ENCODE measurements at regions not wholly inside any gene's neighbourhood (a gene's known extent, or its start where the extent isn't known, plus 50 kb on each side); places are given as distances from the start of the nearest gene placed in this dataset.
A peak's percentile ranks its signal among the peaks of the same experiment; 100 is the strongest.
"Not testable (repeated sequence)": the region's sequence is repeated elsewhere in the genome, so short reads cannot be mapped to it uniquely, and the experiment has no call there.

DNA sequence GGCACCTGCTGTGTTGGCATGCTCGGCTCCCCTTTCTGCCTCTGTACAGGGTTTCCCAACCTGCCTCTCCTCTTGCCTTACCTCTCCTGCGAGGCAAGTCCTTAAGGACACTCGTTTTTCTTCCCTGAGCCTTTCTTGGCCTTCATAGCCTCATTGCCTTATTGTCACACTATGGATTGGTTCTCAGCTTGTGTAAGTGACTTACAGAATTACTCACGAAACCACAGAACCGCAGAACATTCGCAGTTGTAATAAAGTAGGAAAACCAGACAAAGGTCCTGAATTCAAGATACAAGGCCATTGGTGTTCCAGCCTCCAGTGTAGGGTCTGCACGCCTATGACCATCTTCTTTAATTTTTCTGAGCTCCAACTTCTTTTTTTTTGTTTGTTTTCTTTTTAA, 317.6 kb upstream of the SMIM21 start:
- DNase-seq = no peak

DNA sequence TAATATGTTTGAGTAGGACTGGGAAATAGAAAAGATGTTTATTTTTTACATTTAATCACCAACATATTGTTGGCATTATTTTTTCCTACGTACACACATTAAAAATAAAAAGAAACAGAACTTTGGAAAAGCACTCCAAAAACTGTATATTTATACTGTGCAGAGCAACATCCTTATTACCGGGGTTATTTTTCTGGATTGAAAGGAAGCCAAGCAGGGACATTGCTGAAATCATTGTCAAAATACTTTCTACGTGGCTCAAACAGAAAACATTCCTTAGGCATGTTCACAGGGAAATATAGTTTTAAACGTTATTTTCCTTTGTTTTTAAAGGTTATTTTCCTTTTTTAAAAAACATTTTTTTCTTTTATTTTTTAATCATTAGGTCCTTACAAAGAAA, 315.0 kb upstream of the SMIM21 start:
- DNase-seq = no peak

DNA sequence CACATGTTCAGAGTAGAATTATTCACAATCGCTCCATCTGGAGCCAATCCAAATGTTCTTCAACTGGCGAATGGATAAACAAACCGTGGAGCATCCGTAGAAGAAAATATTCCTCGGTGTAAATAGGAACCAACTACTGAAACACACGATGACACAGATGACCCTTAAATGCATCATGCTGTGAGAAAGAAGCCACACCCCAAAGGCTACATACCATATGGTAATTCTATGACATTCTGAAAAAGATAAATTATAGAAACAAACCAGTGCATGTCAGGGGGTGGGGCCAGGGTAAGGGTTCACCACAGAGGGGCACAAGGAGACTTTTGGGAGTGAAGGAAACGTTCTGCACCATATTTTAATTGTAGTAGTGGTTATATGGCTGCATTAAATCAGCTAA, 312.2 kb upstream of the SMIM21 start:
- no peak for DNase-seq

DNA sequence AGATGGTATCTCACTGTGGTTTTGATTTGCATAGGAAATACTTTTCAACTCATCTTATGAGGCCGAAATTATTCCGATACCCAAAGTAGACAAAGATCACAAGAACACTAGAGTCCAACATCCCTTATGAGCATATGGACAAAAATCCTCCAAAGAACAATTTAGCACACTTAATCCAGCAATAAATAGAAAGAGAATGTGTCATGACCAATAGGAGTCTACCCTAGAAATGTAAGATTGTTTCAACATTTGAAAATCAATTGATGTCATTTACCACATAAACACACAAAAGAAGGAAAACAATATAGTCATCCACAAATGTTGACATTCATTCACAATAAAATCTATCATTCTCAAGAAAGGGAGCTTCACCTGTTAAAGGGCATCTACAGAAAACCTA, 307.8 kb upstream of the SMIM21 start:
- DNase-seq = no peak

DNA sequence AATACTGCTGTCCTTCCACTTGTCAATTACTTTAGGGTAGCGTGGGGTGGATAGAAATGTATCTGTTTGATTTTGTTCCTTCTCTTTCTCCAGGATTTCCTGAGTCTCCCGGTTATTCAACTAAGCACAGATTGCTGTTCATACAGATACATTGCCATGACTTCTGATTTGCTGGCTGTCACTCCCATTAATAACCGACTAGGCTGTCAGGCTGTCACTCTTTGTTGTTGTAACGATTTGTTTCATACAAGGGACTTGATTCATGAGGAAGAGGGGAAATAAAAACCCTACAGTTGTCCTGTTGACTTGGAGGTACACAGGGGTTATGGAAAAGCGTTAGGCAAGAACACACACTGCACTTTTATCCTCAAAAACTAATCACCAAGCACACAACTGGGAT, 302.7 kb upstream of the SMIM21 start:
- no peak for DNase-seq

DNA sequence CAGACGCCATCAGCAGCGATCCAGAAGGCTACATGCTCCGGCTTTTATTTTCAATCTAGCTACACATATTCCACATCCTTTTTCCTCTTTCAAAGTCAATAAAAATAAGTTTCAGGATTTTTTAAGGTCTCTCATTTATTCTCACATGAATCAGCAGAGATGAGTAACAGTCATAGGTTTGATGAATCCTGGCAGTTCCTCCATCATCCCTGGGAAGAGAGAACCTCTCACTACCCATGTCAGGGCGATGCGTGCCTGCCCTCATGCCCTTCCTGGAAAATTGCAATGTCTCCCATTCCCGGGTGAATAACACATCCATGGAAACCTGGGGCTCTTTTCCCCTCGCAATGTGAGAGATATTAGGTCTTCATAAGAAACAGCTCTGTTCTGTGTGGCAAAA, 301.1 kb upstream of the SMIM21 start:
- no peak for DNase-seq

DNA sequence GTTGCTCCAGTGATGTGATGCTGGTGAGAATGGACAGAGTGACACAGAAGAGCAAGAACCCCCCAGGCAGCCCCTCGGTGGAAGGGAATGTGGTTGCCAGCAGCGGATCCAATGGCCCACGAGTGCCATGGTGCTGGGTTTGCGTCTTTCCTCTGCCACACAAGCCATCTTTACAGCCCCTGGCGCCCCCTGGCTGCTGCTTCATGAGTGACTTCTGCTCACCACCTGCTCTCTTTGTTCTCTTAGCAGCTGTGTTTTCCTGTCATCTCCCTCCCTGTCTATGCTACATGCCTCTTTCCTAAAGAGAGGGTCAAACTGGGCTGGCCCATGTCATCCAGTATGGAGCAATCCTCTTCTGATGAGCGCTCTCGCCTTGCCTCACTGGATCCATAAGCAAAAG, 300.0 kb upstream of the SMIM21 start:
- peak; percentile 7 for DNase-seq

DNA sequence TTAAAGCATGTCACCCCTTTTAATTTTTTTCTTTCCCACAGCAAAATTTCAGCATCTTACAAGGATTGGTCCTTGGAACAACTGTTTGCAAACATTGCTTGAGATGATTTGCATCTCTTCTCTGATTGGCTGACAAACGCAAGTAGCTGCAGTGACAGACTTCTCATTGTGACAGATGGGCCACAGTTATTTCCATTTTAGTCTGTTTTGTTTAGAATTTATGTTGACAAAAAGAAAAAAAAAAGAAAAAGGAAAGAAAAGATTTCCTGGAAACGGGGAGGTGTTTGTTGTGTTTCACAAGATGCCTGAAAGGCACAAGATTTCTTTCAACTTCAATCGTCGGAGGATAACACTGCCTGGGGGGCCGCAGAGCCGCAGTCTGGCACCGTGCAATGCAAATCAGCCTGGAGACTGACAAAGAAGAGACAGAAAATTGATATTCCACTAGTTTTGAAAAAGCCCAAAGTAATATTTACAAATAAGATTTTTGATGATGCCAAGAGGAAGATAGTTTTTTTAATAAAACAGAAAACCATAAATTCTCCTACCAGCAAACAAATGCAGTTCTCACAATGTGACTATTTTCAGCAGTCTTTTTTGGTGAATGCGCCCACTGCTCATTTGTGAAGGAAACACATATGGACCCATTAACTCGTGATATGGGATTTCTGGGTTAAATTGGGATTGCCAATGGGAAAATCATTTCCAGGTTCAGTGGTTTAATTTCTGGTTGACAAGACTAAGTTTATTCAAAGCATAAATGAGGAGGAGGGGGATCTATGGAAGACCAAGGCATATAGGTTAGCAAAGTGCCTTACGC, 296.2 kb upstream of the SMIM21 start:
- DNase-seq = no peak

DNA sequence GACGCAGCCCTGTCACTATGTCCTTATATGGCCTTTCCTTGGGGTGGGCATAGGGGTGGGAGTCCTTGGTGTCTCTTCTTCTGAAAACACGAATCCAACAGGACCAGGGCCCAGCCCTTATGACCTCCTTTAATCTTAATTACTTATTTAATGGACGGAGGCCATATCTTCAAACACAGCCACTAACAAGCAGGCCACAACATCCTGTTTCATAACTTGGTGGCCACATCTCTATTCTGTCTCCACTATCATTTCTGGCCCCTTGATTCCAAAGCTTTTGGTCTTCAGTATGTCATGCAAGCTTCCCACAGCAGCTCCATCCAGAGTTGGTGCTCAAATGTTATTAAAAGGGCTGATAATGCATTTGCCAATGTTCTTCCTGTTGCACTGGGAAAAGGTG, 287.3 kb upstream of the SMIM21 start:
- DNase-seq = no peak

DNA sequence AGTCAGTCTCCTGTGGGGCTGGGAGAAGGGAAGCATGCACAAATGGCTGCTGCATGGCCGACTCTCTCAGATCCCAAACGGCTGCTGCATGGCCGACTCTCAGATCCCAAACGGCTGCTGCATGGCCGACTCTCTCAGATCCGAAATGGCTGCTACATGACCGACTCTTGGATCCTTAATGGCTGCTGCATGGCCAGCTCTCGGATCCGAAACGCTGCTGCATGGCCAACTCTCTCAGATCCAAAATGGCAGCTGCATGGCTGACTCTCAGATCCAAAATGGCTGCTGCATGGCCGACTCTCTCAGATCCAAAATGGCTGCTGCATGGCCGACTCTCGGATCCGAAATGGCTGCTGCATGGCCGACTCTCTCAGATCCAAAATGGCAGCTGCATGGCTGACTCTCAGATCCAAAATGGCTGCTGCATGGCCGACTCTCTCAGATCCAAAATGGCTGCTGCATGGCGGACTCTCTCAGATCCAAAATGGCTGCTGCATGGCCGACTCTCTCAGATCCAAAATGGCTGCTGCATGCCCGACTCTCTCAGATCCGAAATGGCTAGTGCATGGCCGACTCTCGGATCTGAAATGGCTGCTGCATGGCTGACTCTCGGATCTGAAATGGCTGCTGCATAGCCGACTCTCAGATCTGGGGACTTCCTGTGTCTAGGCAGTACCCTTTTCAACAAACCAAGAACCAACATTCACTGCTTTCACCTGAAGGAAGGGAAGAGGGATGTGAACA, 284.8 kb upstream of the SMIM21 start:
- DNase-seq = not testable (repeated sequence)

DNA sequence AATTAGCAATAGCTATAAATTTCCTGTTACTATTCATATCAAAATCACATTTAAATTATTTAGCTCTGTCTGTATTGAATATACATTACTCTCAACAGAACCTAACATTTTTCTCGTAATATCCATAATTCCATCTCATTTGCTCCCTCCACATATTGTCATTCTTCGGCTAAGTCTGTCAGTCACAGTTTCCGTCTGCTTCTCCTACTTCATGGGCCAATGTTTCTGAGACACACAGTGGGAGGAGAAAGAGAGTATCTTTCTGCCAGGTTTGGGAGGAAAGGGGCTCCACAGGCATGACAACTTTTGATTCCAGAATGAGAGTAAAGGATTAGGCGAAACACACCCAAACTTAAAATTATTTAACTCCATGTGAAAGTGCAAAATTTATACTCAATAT, 273.1 kb upstream of the SMIM21 start:
- no peak for DNase-seq

DNA sequence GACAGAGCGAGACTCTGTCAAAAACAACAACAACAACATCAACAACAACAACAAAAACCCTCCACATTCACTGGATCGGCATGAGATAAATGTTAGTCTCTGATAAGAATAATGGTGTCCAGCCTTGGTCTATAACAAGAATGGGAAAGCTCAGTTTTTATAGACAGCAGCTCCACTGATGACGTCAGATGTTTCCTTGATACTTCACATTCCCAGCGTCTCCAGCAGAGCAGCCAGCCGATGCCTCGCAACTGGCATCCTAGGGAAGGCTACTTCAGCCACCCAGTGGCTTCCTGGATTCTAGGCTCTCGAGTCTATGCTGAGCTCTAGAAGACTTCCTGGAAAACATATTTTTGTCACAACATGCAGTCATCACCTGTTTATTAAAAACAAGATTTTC, 271.4 kb upstream of the SMIM21 start:
- no peak for DNase-seq

DNA sequence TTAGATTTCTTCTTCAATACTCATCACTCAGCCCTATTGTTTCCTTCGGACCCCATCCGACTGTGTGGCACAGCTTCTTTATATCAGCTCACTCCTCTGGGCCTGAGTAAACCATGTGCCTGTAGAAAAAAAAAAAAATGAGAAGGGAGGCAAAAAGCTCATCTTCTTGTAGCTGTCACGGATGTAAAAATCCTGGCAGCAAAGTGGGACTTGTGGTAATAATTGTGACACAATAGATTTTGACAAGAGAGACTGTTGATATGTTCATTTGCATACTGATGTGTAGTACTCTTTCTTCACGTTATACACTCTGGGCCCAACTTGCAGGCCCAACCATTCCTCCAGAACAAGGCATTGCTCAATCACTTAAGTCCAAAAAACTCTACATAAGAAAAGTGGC, 270.0 kb upstream of the SMIM21 start:
- DNase-seq = no peak

DNA sequence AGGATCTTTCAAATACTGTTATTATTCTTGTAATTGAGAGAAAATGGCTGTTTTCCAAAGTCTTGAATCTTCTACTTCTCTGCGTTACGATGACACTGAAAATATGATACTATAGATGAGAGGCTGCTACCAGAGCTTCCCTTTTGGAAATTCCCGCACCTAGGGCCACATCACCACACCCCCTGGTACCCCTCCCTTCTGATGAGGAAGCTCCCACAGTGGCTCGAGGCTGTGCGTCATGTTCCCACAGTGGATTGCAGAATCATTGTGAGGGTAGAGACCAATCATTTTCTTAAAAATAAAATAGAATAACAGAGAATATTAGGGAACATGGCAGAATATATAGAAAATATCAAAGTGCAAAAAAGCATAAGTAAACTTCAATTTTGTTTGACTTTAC, 268.9 kb upstream of the SMIM21 start:
- DNase-seq = no peak

DNA sequence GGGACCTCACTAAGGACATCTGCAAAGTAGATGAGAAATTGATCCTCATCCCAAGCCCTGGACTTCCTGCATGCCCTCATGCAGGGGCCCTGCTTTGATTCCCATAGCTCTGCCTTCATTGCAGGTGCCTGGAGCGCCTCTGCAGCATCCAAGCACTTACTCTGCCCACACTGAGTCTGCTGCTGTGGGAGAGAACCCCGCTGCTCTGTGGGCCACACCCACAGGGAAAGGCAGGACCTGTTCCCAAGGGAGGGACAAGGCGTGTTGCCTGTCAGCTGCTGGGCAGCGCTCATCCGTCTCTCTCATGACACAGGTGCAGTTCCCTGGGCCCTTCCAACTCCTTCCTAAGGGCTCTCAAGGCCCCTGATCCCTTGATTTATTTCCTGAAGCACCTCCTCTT, 266.8 kb upstream of the SMIM21 start:
- DNase-seq = no peak

DNA sequence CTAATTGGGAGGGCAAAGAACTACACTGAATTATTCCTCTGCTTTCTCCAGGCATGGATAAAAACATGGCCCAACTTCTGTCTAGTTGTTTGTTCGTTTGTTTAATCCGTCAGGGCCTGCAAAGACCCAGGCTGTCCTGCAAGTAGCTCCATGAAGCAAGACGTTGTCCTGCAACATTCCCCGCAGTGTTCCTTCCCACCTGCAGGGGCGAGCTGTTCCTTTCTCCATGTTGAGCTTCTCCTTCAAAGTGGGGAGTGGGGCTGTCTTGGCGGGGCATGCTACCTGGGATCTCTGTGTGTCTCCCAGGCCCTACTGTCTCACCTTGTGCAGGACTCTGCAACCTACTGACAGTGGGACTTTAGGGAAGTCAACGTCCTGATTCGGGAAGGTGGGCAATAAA, 264.0 kb upstream of the SMIM21 start:
- DNase-seq = no peak

DNA sequence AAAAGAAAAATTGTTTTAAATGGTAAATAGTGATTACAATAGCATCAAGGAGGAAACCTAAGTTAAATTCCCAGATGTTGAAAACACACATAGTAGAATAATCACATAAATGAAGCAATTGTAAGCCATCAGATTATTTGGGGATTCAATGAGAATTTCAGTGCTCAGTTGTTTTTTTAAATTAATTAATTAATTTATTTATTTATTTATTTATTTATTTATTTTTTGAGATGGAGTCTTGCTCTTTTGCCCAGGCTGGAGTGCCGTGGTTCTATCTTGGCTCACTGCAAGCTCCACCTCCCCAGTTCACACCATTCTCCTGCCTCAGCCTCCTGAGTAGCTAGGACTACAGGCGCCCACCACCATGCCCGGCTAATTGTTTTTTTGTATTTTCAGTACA, 262.8 kb upstream of the SMIM21 start:
- not testable (repeated sequence) for DNase-seq

DNA sequence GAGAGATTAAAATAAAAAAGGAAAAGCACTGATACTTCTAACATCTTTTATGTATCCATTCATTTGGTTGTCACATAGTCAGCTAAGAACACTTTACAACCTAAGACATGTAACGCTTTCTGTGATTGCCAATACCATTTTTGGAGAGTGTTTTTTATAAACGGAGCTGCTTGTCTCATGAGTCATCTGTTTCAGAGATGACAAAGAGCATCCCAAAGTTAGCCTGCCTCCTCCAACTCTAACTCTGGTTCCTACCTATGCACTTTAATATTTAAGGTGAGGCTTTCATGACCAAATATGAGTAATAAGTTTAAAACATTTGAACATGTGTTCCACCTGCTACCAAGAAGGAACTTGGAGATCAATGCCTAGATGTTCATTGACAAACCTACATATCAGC, 260.1 kb upstream of the SMIM21 start:
- DNase-seq = no peak

DNA sequence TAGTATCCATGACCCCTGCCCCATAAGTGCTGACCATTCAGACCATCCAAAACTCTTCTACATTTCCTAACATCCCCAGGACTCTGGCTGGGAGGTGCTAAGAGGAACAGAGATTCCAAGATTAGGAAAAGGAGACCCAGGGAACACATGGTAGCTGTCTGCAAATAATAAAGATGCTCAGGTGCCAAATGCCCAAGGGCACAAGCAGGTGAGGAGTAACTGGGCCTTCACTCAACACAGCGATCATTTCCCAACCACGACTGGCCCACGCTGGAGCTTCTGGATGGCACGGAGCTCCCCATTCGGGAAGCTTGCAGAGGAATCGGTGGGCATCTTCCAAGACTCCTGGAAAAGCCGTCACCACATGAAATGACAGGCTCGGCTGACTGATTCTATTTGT, 255.9 kb upstream of the SMIM21 start:
- no peak for DNase-seq

DNA sequence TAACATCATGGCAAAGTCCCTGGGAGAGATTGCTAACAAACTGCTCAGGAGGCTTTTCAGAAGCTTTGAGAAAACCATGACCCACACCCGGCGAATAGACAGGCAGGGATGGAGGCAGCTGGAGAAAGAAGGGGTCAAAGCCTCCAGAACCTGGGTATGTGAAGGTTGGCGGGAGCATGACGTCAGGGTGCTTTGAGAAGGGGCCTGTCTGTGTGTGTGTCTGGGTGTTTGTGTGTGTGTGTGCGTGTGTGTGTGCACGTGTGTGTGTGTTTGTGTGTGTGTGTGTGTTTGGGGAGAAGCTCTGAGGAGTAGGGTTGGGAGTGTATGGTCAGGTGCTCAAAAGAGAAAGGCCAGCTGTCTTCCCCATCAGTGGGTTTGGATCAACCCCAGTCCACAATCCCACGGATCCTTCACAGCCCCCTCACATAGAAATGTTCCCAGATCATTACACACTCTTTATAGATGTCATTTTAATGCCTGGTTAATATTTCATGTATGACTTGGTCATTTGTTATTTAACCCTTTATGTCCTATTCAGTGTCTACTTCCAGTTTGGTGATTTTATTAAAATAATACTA, 254.1 kb upstream of the SMIM21 start:
- DNase-seq = no peak

DNA sequence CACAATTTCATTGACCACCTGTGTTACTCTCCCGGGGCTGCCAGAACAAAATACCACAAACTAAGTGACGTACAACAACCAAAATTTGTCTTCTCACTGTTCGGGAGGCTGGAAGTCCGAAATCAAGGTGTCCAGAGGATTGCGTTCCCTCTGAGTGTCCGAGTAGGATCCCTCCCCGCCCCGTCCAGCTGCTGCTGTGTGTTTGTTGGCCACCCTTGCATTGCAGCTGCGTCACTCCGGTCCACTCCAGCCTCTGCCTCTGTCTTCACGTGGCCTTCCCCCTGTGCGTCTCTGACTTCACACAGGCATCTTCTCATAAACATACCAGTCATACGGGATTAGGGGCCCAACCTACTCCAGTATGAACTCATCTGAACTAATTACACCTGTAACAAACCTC, 251.8 kb upstream of the SMIM21 start:
- no peak for DNase-seq

DNA sequence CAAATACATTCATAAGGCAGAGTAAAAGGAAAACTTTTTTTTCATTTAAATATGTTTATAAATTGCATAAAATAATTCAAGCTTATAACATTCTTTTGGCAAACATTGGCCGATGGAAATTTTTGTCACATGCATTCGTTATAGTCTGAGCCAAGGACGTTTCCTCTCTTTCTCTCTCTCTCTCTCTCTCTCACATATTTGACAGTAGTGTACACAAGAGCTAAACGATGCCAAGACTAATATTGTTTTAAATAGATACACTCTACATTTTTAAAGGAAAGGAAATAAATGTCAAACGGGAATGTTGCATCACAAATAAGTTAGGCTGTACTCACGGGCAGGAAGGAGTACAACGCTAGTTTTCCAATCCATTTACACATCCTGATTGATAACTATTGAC, 251.1 kb upstream of the SMIM21 start:
- DNase-seq = peak; percentile 20

DNA sequence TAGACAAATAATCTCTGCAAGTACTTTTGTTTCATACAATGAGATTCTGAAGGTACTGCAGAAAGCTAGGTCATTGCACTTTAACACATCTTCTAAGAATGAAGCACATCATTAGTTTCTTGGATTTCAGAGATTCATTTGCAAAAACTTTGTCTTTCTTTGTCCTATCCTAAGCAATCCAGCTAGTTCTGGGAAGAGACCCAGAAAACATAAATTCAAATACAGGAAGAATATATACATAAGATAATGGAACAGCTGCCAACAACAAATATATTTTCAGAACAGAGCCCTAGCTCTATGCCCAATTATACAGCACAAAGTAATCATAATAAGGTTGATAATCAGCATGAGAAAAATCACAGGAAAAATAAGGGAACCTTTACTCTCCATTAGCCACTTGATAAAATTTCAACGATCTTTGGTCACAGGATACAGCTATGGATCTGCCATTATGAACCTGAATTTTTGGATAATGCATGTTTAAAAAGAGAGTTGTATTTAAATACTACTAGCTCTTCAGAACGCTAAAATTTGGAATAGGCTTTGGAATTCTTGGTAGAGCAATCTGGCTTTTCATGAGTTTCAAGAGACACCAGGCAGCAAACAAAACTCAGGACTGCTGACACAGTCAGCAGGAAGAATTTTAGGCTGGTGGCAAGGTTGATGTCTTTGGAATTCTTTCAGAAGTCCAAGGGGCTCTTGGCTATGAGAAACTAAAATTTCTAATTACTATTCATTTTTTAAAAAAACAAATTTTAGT, 250.4 kb upstream of the SMIM21 start:
- DNase-seq = no peak
